KMS-11 (cell line): ENCODE measurements at regions not wholly inside any gene's neighbourhood (a gene's known extent, or its start where the extent isn't known, plus 50 kb on each side); places are given as distances from the start of the nearest gene placed in this dataset.

ENCODE experiments used
- H2AFZ ChIP-seq: fragments of 200-600 bp; sonication (generic); 2 replicates; pipeline ENCODE4 v1.6.1; 2016; ENCODE audit warnings: antibody characterized with exemption, mixed run types, low read depth
- H3K27ac ChIP-seq: fragments of 200-600 bp; sonication (generic); 2 replicates; pipeline ENCODE4 v1.6.1; 2016; ENCODE audit warnings: mild to moderate bottlenecking, mixed run types
- H3K27me3 ChIP-seq: fragments of 200-600 bp; sonication (generic); 2 replicates; pipeline ENCODE4 v1.6.1; 2017; ENCODE audit warnings: mild to moderate bottlenecking, low read depth, mixed run types, moderate library complexity; ENCODE audit not compliant: insufficient read depth
- H3K36me3 ChIP-seq: fragments of 200-600 bp; sonication (generic); 2 replicates; pipeline ENCODE4 v1.6.1; 2017; ENCODE audit warnings: mild to moderate bottlenecking, mixed run types; ENCODE audit not compliant: insufficient read depth
- H3K4me1 ChIP-seq: fragments of 200-600 bp; sonication (generic); 2 replicates; pipeline ENCODE4 v1.6.1; 2016; ENCODE audit warnings: mild to moderate bottlenecking, low read depth, mixed run types; ENCODE audit not compliant: poor library complexity, severe bottlenecking
- H3K4me2 ChIP-seq: fragments of 200-600 bp; sonication (generic); 2 replicates; pipeline ENCODE4 v1.7.0; 2016; ENCODE audit warnings: mild to moderate bottlenecking, mixed run types
- H3K4me3 ChIP-seq: fragments of 200-600 bp; sonication (generic); IDR thresholded peaks from 2 replicates; pipeline ENCODE4 v1.6.1; 2017; ENCODE audit warnings: low read depth, low read length, mixed read lengths; ENCODE audit not compliant: insufficient read depth
- H3K79me2 ChIP-seq: fragments of 200-600 bp; sonication (generic); 2 replicates; pipeline ENCODE4 v1.6.1; 2016; ENCODE audit warnings: low read depth, mixed run types; ENCODE audit not compliant: insufficient read depth
- H3K9ac ChIP-seq: fragments of 200-600 bp; sonication (generic); 2 replicates; pipeline ENCODE4 v1.6.1; 2016; ENCODE audit warnings: mild to moderate bottlenecking, mixed run types
- H4K20me1 ChIP-seq: fragments of 200-600 bp; sonication (generic); 2 replicates; pipeline ENCODE4 v1.6.1; 2016; ENCODE audit warnings: mild to moderate bottlenecking, mixed run types; ENCODE audit not compliant: insufficient read depth
- CTCF ChIP-seq: fragments of 200-600 bp; sonication (generic); conservative IDR thresholded peaks from 2 replicates; pipeline ENCODE4 v1.6.1; 2017; ENCODE audit warnings: low read depth, mild to moderate bottlenecking, antibody characterized with exemption, low read length, moderate library complexity, mixed read lengths

GRCh38 chr6:74872754-74873476, 332.9 kb downstream of the COL12A1 start:
- H3K9ac ChIP-seq = no peak overlapping the region
- H3K79me2 ChIP-seq = no peaks in the 10 kb centered on the region
- H3K36me3 ChIP-seq = no peaks in the 10 kb centered on the region
- no peak overlapping the region for H3K27ac ChIP-seq
- H3K27me3 ChIP-seq = no peaks in the 10 kb centered on the region
- no peak for TF ChIP-seq CTCF
- H3K4me3 ChIP-seq = no peak overlapping the region
- H4K20me1 ChIP-seq = no peaks in the 10 kb centered on the region
- no peak overlapping the region for H3K4me2 ChIP-seq
- no peaks in the 10 kb centered on the region for H3K4me1 ChIP-seq
- H2AFZ ChIP-seq = no peak overlapping the region

GRCh38 chr6:74871757-74872156, 334.1 kb downstream of the COL12A1 start:
- H3K79me2 ChIP-seq = no peaks in the 10 kb centered on the region
- H3K27me3 ChIP-seq = no peaks in the 10 kb centered on the region
- no peak overlapping the region for H3K4me2 ChIP-seq
- no peak overlapping the region for H3K9ac ChIP-seq
- H4K20me1 ChIP-seq = no peaks in the 10 kb centered on the region
- no peak overlapping the region for H3K4me3 ChIP-seq
- H2AFZ ChIP-seq = no peak overlapping the region
- H3K4me1 ChIP-seq = no peaks in the 10 kb centered on the region
- no peak overlapping the region for H3K27ac ChIP-seq
- H3K36me3 ChIP-seq = no peaks in the 10 kb centered on the region
- TF ChIP-seq CTCF = no peak

- H3K36me3 ChIP-seq = no peaks in the 10 kb centered on the region
- H3K79me2 ChIP-seq = no peaks in the 10 kb centered on the region
- H2AFZ ChIP-seq = no peak overlapping the region
- no peaks in the 10 kb centered on the region for H4K20me1 ChIP-seq
- TF ChIP-seq CTCF = no peak
- H3K4me2 ChIP-seq = no peak overlapping the region
- no peaks in the 10 kb centered on the region for H3K4me1 ChIP-seq
- no peaks in the 10 kb centered on the region for H3K27me3 ChIP-seq
- no peak overlapping the region for H3K9ac ChIP-seq
- no peak overlapping the region for H3K27ac ChIP-seq
- H3K4me3 ChIP-seq = no peak overlapping the region
These were observed 335.4 kb downstream of the COL12A1 start for GRCh38 chr6:74870403-74870802.

- Histone ChIP-seq H3K4me3 (no peak overlapping the region), H3K27me3 (no peaks in the 10 kb centered on the region), H3K27ac (no peak overlapping the region), H2AFZ (no peak overlapping the region), H3K4me2 (no peak overlapping the region), H3K79me2 (no peaks in the 10 kb centered on the region), H3K9ac (no peak overlapping the region), H4K20me1 (no peaks in the 10 kb centered on the region), H3K4me1 (no peaks in the 10 kb centered on the region), H3K36me3 (no peaks in the 10 kb centered on the region)
- no peak for TF ChIP-seq CTCF
These were observed 338.6 kb downstream of the COL12A1 start for GRCh38 chr6:74867291-74867690.
